Muscle of leg (tissue), 3 donors: ENCODE measurements at regions not wholly inside any gene's neighbourhood (a gene's known extent, or its start where the extent isn't known, plus 50 kb on each side); places are given as distances from the start of the nearest gene placed in this dataset.

Experiments used
- DNase-seq: peaks from one replicate; pipeline ENCODE4 v3.0.0; 2013
- H3K27ac ChIP-seq: one replicate; pipeline ENCODE4 v1.5.1; 2013; ENCODE audit warnings: mild to moderate bottlenecking, low read length, control low read depth
- H3K27me3 ChIP-seq: one replicate; pipeline ENCODE4 v1.6.1; 2013; ENCODE audit warnings: low read length; ENCODE audit not compliant: control insufficient read depth, insufficient read depth
- H3K36me3 ChIP-seq: one replicate; pipeline ENCODE4 v1.6.1; 2013; ENCODE audit warnings: low read length; ENCODE audit not compliant: control insufficient read depth, insufficient read depth
- H3K4me1 ChIP-seq: one replicate; pipeline ENCODE4 v1.6.1; 2013; ENCODE audit warnings: low read length; ENCODE audit not compliant: control insufficient read depth, insufficient read depth
- H3K4me3 ChIP-seq: one replicate; pipeline ENCODE4 v1.5.1; 2013; ENCODE audit warnings: low read length, control low read depth
- H3K9me3 ChIP-seq: replicated peaks from 2 replicates; pipeline ENCODE4 v1.6.1; 2013; ENCODE audit warnings: low read depth, low read length; ENCODE audit not compliant: control insufficient read depth
- WGBS: methylation state at CpG from one replicate; pipeline ENCODE4 v1.1.5; 2013; ENCODE audit warnings: missing lambda C conversion rate; ENCODE audit not compliant: insufficient coverage; 5-methylcytosine and 5-hydroxymethylcytosine counted together

- no peaks in the 10 kb centered on the region for H3K9me3 ChIP-seq
- no peak for DNase-seq
- WGBS, result 65% methylated on average over 10 of the region's 10 CpGs
Measured at GRCh38 chr10:131808370-131808930, 92.4 kb upstream of the PPP2R2D start.

GRCh38 chr10:131810036-131810804 lies 90.6 kb upstream of the PPP2R2D start:
- Histone ChIP-seq H3K27ac (no peak overlapping the region), H3K4me3 (no peak overlapping the region), H3K27me3 (peaks cover 5% of the 10 kb centered on the region), H3K4me1 (no peaks in the 10 kb centered on the region), H3K36me3 (no peaks in the 10 kb centered on the region), H3K9me3 (no peaks in the 10 kb centered on the region)
- no peak for DNase-seq
- WGBS, result 79% methylated on average over 15 of the region's 16 CpGs

More at GRCh38 chr10:131808370-131808930, 92.4 kb upstream of the PPP2R2D start:
- Histone ChIP-seq H3K27me3 (peaks cover 7% of the 10 kb centered on the region), H3K27ac (no peak overlapping the region), H3K36me3 (no peaks in the 10 kb centered on the region), H3K4me3 (no peak overlapping the region), H3K4me1 (peaks cover 3% of the 10 kb centered on the region)

- H3K36me3 ChIP-seq, result no peaks in the 10 kb centered on the region
- no peak overlapping the region for H3K27ac ChIP-seq
- no peak for DNase-seq
- peaks cover 7% of the 10 kb centered on the region for H3K27me3 ChIP-seq
- H3K4me1 ChIP-seq, result no peaks in the 10 kb centered on the region
- H3K9me3 ChIP-seq, result no peaks in the 10 kb centered on the region
- WGBS, result 76% methylated on average over 24 of the region's 25 CpGs
- H3K4me3 ChIP-seq, result no peak overlapping the region
Measured at GRCh38 chr10:131810805-131811629, 89.8 kb upstream of the PPP2R2D start.

GRCh38 chr10:131811630-131812403 lies 89.0 kb upstream of the PPP2R2D start:
- no peak for DNase-seq
- WGBS, result 88% methylated on average over 21 of the region's 23 CpGs
- Histone ChIP-seq H3K27me3 (peaks cover 8% of the 10 kb centered on the region), H3K27ac (no peak overlapping the region), H3K4me3 (no peak overlapping the region), H3K9me3 (no peaks in the 10 kb centered on the region), H3K4me1 (no peaks in the 10 kb centered on the region), H3K36me3 (no peaks in the 10 kb centered on the region)

- H3K4me1 ChIP-seq, result no peaks in the 10 kb centered on the region
- no peak for DNase-seq
- H3K9me3 ChIP-seq, result no peaks in the 10 kb centered on the region
- H3K27ac ChIP-seq, result no peak overlapping the region
- peaks cover 18% of the 10 kb centered on the region for H3K27me3 ChIP-seq
- WGBS, result 79% methylated on average over 17 of the region's 24 CpGs
- H3K36me3 ChIP-seq, result no peaks in the 10 kb centered on the region
- H3K4me3 ChIP-seq, result no peak overlapping the region
Measured at GRCh38 chr10:131812736-131813604, 87.8 kb upstream of the PPP2R2D start.

GRCh38 chr10:131814567-131815265 lies 86.1 kb upstream of the PPP2R2D start:
- 66% methylated on average over 20 of the region's 24 CpGs for WGBS
- DNase-seq, result no peak
- Histone ChIP-seq H3K36me3 (no peaks in the 10 kb centered on the region), H3K9me3 (no peaks in the 10 kb centered on the region), H3K4me3 (no peak overlapping the region), H3K4me1 (no peaks in the 10 kb centered on the region), H3K27ac (no peak overlapping the region), H3K27me3 (peaks cover 25% of the 10 kb centered on the region)

- Histone ChIP-seq H3K4me3 (no peak overlapping the region), H3K27ac (no peak overlapping the region), H3K36me3 (no peaks in the 10 kb centered on the region), H3K4me1 (no peaks in the 10 kb centered on the region), H3K9me3 (no peaks in the 10 kb centered on the region), H3K27me3 (peaks cover 25% of the 10 kb centered on the region)
- no peak for DNase-seq
- 37% methylated on average over 6 of the region's 13 CpGs for WGBS
Measured at GRCh38 chr10:131815266-131816156, 85.3 kb upstream of the PPP2R2D start.

GRCh38 chr10:131816157-131816775 lies 84.5 kb upstream of the PPP2R2D start:
- Histone ChIP-seq H3K4me3 (no peak overlapping the region), H3K36me3 (no peaks in the 10 kb centered on the region), H3K4me1 (no peaks in the 10 kb centered on the region), H3K9me3 (no peaks in the 10 kb centered on the region), H3K27me3 (peaks cover 25% of the 10 kb centered on the region), H3K27ac (no peak overlapping the region)
- DNase-seq, result no peak
- WGBS, result 65% methylated on average over 15 of the region's 17 CpGs
